Activated B cell treated with CpG ODN at 0.5 μM for 24 hours (primary cell): ENCODE measurements at regions not wholly inside any gene's neighbourhood (a gene's known extent, or its start where the extent isn't known, plus 50 kb on each side); places are given as distances from the start of the nearest gene placed in this dataset.

Source experiments
- ATAC-seq: fragments of 200-7000 bp; cut with Tn5 transposase; one replicate; pipeline ENCODE4 v1.10.0; 2021; ENCODE audit warnings: low read depth, mild to moderate bottlenecking, moderate library complexity
- CTCF ChIA-PET: fragments of 350-600 bp; sonication (Branson Sonifier 250); formaldehyde crosslinking; loops from one replicate; lab custom pipeline; 2021; ENCODE audit warnings: antibody characterized with exemption; lab: Charles Lee
- POLR2A ChIA-PET: fragments of 350-600 bp; sonication (Branson Sonifier 250); formaldehyde crosslinking; loops from one replicate; lab custom pipeline; 2021; ENCODE audit warnings: antibody characterized with exemption; lab: Charles Lee
- DNase-seq: peaks from one replicate; pipeline ENCODE4 v3.0.0; 2022
- H3K27ac Mint-ChIP-seq: one replicate; pipeline ENCODE4 v1.8.0; 2020; ENCODE audit warnings: mixed read lengths
- H3K27me3 Mint-ChIP-seq: one replicate; pipeline ENCODE4 v1.8.0; 2021; ENCODE audit warnings: mixed read lengths
- H3K36me3 Mint-ChIP-seq: one replicate; pipeline ENCODE4 v1.8.0; 2021; ENCODE audit warnings: low read depth, mixed read lengths
- H3K4me1 Mint-ChIP-seq: one replicate; pipeline ENCODE4 v1.8.0; 2021; ENCODE audit warnings: mixed read lengths
- H3K4me3 Mint-ChIP-seq: one replicate; pipeline ENCODE4 v1.8.0; 2020; ENCODE audit warnings: mild to moderate bottlenecking, mixed read lengths
- H3K9me3 Mint-ChIP-seq: one replicate; pipeline ENCODE4 v1.8.0; 2020; ENCODE audit warnings: mixed read lengths
- intact Hi-C: fragments of 100-400 bp; cut with micrococcal nuclease; formaldehyde crosslinking; loops from one replicate; pipeline ENCODE4 v1.15.1; 2024
- TF ChIP-seq, protein P1 (sequence below): fragments of 200-600 bp; IDR thresholded peaks from one replicate; pipeline ENCODE4 v1.8.0; 2022; ENCODE audit warnings: antibody characterized with exemption, mild to moderate bottlenecking

DNA sequence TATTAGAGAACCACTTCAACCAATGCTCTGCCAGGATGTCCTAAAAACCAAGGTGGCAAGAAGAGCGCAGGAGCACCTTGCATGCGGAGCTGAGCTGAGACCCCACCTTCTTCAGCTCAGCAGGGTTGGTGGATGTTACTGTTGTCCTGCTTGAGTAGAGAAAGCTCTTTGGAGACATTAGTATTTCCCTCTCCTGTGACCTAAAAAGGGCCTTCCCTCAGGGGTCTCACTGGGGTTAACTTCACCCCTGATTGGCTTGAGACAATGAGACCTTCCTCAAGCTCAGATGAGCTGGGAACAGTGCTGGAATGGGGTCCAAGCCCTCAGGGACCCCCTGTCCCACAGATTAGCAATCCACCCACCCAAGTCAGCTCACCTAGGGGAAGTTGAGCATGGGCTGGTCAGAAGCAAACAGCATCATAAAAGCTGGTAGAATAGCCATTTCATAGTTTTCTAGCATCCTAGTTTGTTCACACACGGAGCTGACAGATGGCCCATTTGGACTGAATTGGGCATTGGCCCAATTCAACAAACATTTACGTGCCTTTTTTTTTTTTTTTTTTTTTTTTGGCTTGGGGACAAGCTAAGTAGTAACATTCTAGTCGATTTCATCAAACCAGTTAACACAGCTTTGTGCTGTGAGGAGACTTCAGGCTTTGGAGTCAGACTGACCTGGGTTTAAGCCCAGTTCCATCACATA is 100.6 kb upstream of the HABP2 start:
- intact Hi-C loops, result no loop called here
- Mint-ChIP-seq H3K27me3 (peaks cover 15% of the 10 kb centered on the region), H3K4me3 (no peak overlapping the region), H3K36me3 (no peaks in the 10 kb centered on the region), H3K27ac (no peak overlapping the region), H3K9me3 (peaks cover 2% of the 10 kb centered on the region), H3K4me1 (no peaks in the 10 kb centered on the region)
- ATAC-seq (no peak), DNase-seq (no peak)
- CTCF ChIA-PET, result no interaction called here
- POLR2A ChIA-PET, result no interaction called here
- TF ChIP-seq, protein P1, sequence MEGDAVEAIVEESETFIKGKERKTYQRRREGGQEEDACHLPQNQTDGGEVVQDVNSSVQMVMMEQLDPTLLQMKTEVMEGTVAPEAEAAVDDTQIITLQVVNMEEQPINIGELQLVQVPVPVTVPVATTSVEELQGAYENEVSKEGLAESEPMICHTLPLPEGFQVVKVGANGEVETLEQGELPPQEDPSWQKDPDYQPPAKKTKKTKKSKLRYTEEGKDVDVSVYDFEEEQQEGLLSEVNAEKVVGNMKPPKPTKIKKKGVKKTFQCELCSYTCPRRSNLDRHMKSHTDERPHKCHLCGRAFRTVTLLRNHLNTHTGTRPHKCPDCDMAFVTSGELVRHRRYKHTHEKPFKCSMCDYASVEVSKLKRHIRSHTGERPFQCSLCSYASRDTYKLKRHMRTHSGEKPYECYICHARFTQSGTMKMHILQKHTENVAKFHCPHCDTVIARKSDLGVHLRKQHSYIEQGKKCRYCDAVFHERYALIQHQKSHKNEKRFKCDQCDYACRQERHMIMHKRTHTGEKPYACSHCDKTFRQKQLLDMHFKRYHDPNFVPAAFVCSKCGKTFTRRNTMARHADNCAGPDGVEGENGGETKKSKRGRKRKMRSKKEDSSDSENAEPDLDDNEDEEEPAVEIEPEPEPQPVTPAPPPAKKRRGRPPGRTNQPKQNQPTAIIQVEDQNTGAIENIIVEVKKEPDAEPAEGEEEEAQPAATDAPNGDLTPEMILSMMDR, result no peak

DNA sequence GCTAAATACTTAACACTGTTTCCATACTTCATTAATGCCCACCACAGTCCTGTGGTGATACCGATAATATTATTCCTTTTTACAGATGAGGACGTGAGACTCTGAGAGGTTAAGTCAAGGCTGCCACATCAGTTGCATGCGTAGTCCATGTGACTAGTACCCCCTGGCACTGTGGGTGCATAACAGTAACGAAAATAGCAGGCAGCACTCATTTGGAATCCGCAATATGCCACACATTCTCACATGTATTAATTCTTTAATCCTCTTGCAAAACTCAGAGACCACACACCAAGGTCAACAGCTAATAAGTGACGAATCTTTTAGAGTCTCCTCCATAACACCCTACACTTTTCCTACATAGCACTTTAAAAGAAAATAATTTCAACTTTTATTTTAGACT is 99.5 kb upstream of the HABP2 start:
- CTCF ChIA-PET, result no interaction called here
- TF ChIP-seq, protein P1, result no peak
- H3K4me3 Mint-ChIP-seq, result no peak overlapping the region
- peaks cover 2% of the 10 kb centered on the region for H3K9me3 Mint-ChIP-seq
- ATAC-seq, result no peak
- peaks cover 20% of the 10 kb centered on the region for H3K27me3 Mint-ChIP-seq
- H3K36me3 Mint-ChIP-seq, result no peaks in the 10 kb centered on the region
- DNase-seq, result no peak
- no peak overlapping the region for H3K27ac Mint-ChIP-seq
- POLR2A ChIA-PET, result interaction anchor here (0.6 kb wide), 1 partner anchor 26 kb away, joined by 3 read pairs; no protein-coding TSS in a partner anchor
- intact Hi-C loops, result no loop called here
- no peaks in the 10 kb centered on the region for H3K4me1 Mint-ChIP-seq

DNA sequence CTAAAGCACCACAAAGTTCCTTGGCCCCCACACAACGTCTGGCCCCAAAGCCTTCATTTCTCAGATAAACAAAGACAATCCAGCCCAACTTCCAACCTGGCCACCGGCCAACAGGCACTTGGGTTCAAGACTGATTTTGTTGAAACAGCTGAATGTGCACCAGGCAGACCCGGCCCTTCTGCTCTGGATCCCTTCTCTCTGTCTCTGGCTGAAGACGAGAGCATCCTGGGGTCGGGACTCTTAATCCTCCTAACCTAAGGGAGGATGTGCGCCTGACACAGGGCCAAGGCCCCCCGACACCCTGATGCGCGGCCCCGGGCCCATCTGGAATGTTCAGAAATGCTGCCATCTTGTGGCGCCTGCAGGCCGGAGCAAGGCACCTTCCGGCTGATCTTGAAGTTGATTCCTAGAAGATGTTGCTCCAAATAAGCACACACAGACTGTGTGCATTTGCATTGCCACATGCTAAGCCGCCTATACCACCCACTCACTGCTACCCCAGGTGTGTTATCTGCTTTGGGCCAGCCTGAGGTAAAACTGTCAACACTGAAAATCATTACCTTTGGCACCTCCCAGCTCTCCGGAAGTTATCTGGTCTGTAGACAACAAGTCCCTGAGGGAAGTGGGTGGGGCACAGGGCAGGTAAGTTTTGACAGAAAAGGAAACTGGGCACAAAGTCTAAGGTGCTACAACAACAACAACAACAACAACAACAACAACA is 98.4 kb upstream of the HABP2 start:
- CTCF ChIA-PET, result interaction anchor here (1.6 kb wide), 1 partner anchor 9 kb away, joined by 4 read pairs; no protein-coding TSS in a partner anchor
- Mint-ChIP-seq H3K27me3 (peaks cover 21% of the 10 kb centered on the region), H3K36me3 (no peaks in the 10 kb centered on the region), H3K4me3 (no peak overlapping the region), H3K9me3 (peaks cover 2% of the 10 kb centered on the region), H3K27ac (no peak overlapping the region), H3K4me1 (no peaks in the 10 kb centered on the region)
- ATAC-seq, result no peak
- POLR2A ChIA-PET, result no interaction called here
- TF ChIP-seq, protein P1, result no peak
- intact Hi-C loops, result no loop called here
- no peak for DNase-seq

GRCh38 chr10:113455947-113456346 is 96.9 kb upstream of the HABP2 start:
- DNase-seq (no peak), ATAC-seq (no peak)
- intact Hi-C loops, result no loop called here
- peaks cover 24% of the 10 kb centered on the region for H3K27me3 Mint-ChIP-seq
- ChIA-PET CTCF (no interaction called here), POLR2A (no interaction called here)
- TF ChIP-seq, protein P1, result no peak
- no peaks in the 10 kb centered on the region for H3K36me3 Mint-ChIP-seq
- peaks cover 2% of the 10 kb centered on the region for H3K9me3 Mint-ChIP-seq
- H3K27ac Mint-ChIP-seq, result no peak overlapping the region
- H3K4me1 Mint-ChIP-seq, result no peaks in the 10 kb centered on the region
- no peak overlapping the region for H3K4me3 Mint-ChIP-seq

GRCh38 chr10:113456741-113457140 is 96.1 kb upstream of the HABP2 start:
- TF ChIP-seq, protein P1, result no peak
- POLR2A ChIA-PET, result no interaction called here
- CTCF ChIA-PET, result no interaction called here
- intact Hi-C loops, result no loop called here
- no peak for DNase-seq
- Mint-ChIP-seq H3K4me1 (no peaks in the 10 kb centered on the region), H3K9me3 (peaks cover 2% of the 10 kb centered on the region), H3K27me3 (peaks cover 32% of the 10 kb centered on the region), H3K27ac (no peak overlapping the region), H3K4me3 (no peak overlapping the region), H3K36me3 (no peaks in the 10 kb centered on the region)
- ATAC-seq, result no peak
